A549 (cell line): ENCODE measurements at regions not wholly inside any gene's neighbourhood (a gene's known extent, or its start where the extent isn't known, plus 50 kb on each side); places are given as distances from the start of the nearest gene placed in this dataset.
"Not testable (repeated sequence)": the region's sequence is repeated elsewhere in the genome, so short reads cannot be mapped to it uniquely, and the experiment has no call there.

Experiments used
- ATAC-seq, 2 experiments: fragments of 200-7000 bp in 1 of 2; fragments of >200 bp in 1 of 2; cut with Nextera tagmentation in 1 of 2; cut with Tn5 transposase in 1 of 2; 3 replicates each; pipeline versions ENCODE4 v1.8.0 to v1.9.1; 2018 to 2020; ENCODE audit warnings: mild to moderate bottlenecking in 1 of 2, moderate library complexity in 1 of 2
- CTCF ChIA-PET: fragments of 300-600 bp; sonication (Branson Sonifier 250); formaldehyde crosslinking; extraction: SDS; loops from one replicate; lab custom pipeline; 2021; ENCODE audit warnings: antibody characterized with exemption, inconsistent platforms; lab: Yijun Ruan, JAX
- POLR2A ChIA-PET: fragments of 350-600 bp; formaldehyde crosslinking; extraction: SDS; loops from one replicate; lab custom pipeline; 2021; ENCODE audit warnings: antibody characterized with exemption, inconsistent platforms; lab: Yijun Ruan, JAX
- DNase-seq, 2 experiments: peaks; one replicate each; pipeline versions ENCODE4 v3.0.0 to v3.0.0-alpha.2; 2011 to 2016; ENCODE audit warnings: low read depth in 1 of 2, low spot score in 1 of 2
- FAIRE-seq: peaks from 2 replicates; lab custom pipeline; 2011; peaks lifted over from hg19 to GRCh38; lab: Jason Lieb, UNC
- H3K27ac ChIP-seq, 2 experiments: fragments of >200 bp; sonication (Bioruptor Twin); formaldehyde crosslinking; 3 replicates each; pipeline ENCODE4 v1.5.1; 2016 to 2017
- H3K4me1 ChIP-seq: fragments of >200 bp; sonication (Bioruptor Twin); formaldehyde crosslinking; 3 replicates; pipeline ENCODE4 v1.6.1; 2016
- H3K4me2 ChIP-seq: fragments of >200 bp; sonication (Bioruptor Twin); formaldehyde crosslinking; 3 replicates; pipeline ENCODE4 v1.6.1; 2016
- H3K4me3 ChIP-seq: fragments of >200 bp; sonication (Bioruptor Twin); formaldehyde crosslinking; 3 replicates; pipeline ENCODE4 v1.5.1; 2016
- H3K9me3 ChIP-seq: fragments of >200 bp; sonication (Bioruptor Twin); formaldehyde crosslinking; 3 replicates; pipeline ENCODE4 v1.6.1; 2016
- WGBS: methylation state at CpG from one replicate; pipeline ENCODE4 v1.1.6; 2017; ENCODE audit errors: missing lambda C conversion rate; 5-methylcytosine and 5-hydroxymethylcytosine counted together

GRCh38 chr2:91527056-91527455 lies 2835.6 kb downstream of the RPIA start:
- FAIRE-seq, CTCF ChIA-PET, H3K4me1 ChIP-seq, DNase-seq, H3K9me3 ChIP-seq, H3K4me2 ChIP-seq, POLR2A ChIA-PET, ATAC-seq, H3K27ac ChIP-seq, H3K4me3 ChIP-seq: not testable (repeated sequence)
- 20% methylated on average over 1 of the region's 2 CpGs for WGBS

- POLR2A ChIA-PET, H3K9me3 ChIP-seq, H3K4me1 ChIP-seq, ATAC-seq, FAIRE-seq, H3K4me3 ChIP-seq, CTCF ChIA-PET, H3K27ac ChIP-seq, H3K4me2 ChIP-seq, DNase-seq: not testable (repeated sequence)
- 42% methylated on average over 4 of the region's 7 CpGs for WGBS
Observed at GRCh38 chr2:91527491-91528031, 2836.1 kb downstream of the RPIA start.

- H3K4me1 ChIP-seq, H3K9me3 ChIP-seq, ATAC-seq, FAIRE-seq, DNase-seq, POLR2A ChIA-PET, CTCF ChIA-PET, H3K27ac ChIP-seq, H3K4me2 ChIP-seq, H3K4me3 ChIP-seq: not testable (repeated sequence)
- 30% methylated on average over 2 of the region's 2 CpGs for WGBS
Observed at GRCh38 chr2:91528361-91528760, 2836.9 kb downstream of the RPIA start.

GRCh38 chr2:91536109-91536508 lies 2844.6 kb downstream of the RPIA start:
- CTCF ChIA-PET, H3K27ac ChIP-seq, H3K4me2 ChIP-seq, ATAC-seq, FAIRE-seq, H3K4me1 ChIP-seq, POLR2A ChIA-PET, DNase-seq, H3K4me3 ChIP-seq, H3K9me3 ChIP-seq: not testable (repeated sequence)
- WGBS: 21% methylated on average over 5 of the region's 7 CpGs

- H3K27ac ChIP-seq, FAIRE-seq, H3K4me2 ChIP-seq, H3K4me1 ChIP-seq, CTCF ChIA-PET, H3K9me3 ChIP-seq, H3K4me3 ChIP-seq, DNase-seq, ATAC-seq, POLR2A ChIA-PET: not testable (repeated sequence)
- 29% methylated on average over 12 of the region's 17 CpGs for WGBS
Observed at GRCh38 chr2:91536549-91537263, 2845.2 kb downstream of the RPIA start.

GRCh38 chr2:91549316-91549715 lies 2857.8 kb downstream of the RPIA start:
- H3K4me1 ChIP-seq, DNase-seq, H3K9me3 ChIP-seq, H3K4me3 ChIP-seq, FAIRE-seq, H3K27ac ChIP-seq, H3K4me2 ChIP-seq, POLR2A ChIA-PET, ATAC-seq, CTCF ChIA-PET: not testable (repeated sequence)
- 52% methylated on average over 6 of the region's 6 CpGs for WGBS

- CTCF ChIA-PET, H3K4me1 ChIP-seq, ATAC-seq, POLR2A ChIA-PET, FAIRE-seq, H3K9me3 ChIP-seq, H3K27ac ChIP-seq, DNase-seq, H3K4me2 ChIP-seq, H3K4me3 ChIP-seq: not testable (repeated sequence)
Observed at GRCh38 chr2:91558234-91558633, 2866.8 kb downstream of the RPIA start.

GRCh38 chr2:91559269-91559668 lies 2867.8 kb downstream of the RPIA start:
- 0% methylated on average over 1 of the region's 1 CpG for WGBS
- ATAC-seq, POLR2A ChIA-PET, H3K27ac ChIP-seq, CTCF ChIA-PET, H3K4me2 ChIP-seq, H3K4me3 ChIP-seq, H3K4me1 ChIP-seq, DNase-seq, H3K9me3 ChIP-seq, FAIRE-seq: not testable (repeated sequence)

- FAIRE-seq, H3K4me2 ChIP-seq, ATAC-seq, CTCF ChIA-PET, POLR2A ChIA-PET, DNase-seq, H3K9me3 ChIP-seq, H3K4me1 ChIP-seq, H3K27ac ChIP-seq, H3K4me3 ChIP-seq: not testable (repeated sequence)
Observed at GRCh38 chr2:91559886-91560614, 2868.6 kb downstream of the RPIA start.

- POLR2A ChIA-PET, H3K9me3 ChIP-seq, CTCF ChIA-PET, H3K4me1 ChIP-seq, H3K4me2 ChIP-seq, H3K4me3 ChIP-seq, DNase-seq, H3K27ac ChIP-seq, ATAC-seq, FAIRE-seq: not testable (repeated sequence)
- 50% methylated on average over 1 of the region's 2 CpGs for WGBS
Observed at GRCh38 chr2:91562184-91562583, 2870.7 kb downstream of the RPIA start.

- H3K9me3 ChIP-seq, H3K27ac ChIP-seq, CTCF ChIA-PET, FAIRE-seq, ATAC-seq, H3K4me3 ChIP-seq, DNase-seq, H3K4me1 ChIP-seq, H3K4me2 ChIP-seq, POLR2A ChIA-PET: not testable (repeated sequence)
- 54% methylated on average over 3 of the region's 3 CpGs for WGBS
Observed at GRCh38 chr2:91564700-91565099, 2873.2 kb downstream of the RPIA start.
